ENCODE measurements at regions not wholly inside any gene's neighbourhood (a gene's known extent, or its start where the extent isn't known, plus 50 kb on each side); places are given as distances from the start of the nearest gene placed in this dataset.

DNA sequence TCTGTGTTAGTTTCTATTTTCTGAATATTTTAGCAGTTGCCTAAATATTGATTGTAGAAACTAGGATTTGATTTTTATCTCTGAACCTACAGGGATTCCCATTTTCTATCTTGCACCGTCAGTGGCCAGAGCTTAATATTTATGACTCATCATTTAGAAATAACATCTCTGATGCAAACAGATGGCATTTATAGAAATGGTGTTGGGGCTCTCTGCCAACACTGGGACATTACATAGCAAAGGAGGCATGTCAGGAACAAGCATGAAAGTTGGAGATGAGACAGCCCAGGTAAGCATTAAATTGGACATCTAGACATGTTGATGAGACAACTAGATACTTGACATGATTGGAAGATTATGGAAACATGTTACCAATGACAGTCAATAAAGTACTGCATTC is 165.3 kb upstream of the SYT4 start:
- TF ChIP-seq POLR2A (IDR thresholded peaks at IDR 0.05; ENCODE audit: borderline replicate concordance, extremely low read depth, insufficient read depth, insufficient read length) (no peak), YY1 (IDR thresholded peaks at IDR 0.05; ENCODE audit: extremely low read depth, insufficient replicate concordance, low read depth, low read length) (no peak), EGR1 (IDR thresholded peaks at IDR 0.05; ENCODE audit: low read depth) (no peak)
- TF ChIP-seq, protein P1, sequence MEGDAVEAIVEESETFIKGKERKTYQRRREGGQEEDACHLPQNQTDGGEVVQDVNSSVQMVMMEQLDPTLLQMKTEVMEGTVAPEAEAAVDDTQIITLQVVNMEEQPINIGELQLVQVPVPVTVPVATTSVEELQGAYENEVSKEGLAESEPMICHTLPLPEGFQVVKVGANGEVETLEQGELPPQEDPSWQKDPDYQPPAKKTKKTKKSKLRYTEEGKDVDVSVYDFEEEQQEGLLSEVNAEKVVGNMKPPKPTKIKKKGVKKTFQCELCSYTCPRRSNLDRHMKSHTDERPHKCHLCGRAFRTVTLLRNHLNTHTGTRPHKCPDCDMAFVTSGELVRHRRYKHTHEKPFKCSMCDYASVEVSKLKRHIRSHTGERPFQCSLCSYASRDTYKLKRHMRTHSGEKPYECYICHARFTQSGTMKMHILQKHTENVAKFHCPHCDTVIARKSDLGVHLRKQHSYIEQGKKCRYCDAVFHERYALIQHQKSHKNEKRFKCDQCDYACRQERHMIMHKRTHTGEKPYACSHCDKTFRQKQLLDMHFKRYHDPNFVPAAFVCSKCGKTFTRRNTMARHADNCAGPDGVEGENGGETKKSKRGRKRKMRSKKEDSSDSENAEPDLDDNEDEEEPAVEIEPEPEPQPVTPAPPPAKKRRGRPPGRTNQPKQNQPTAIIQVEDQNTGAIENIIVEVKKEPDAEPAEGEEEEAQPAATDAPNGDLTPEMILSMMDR (IDR thresholded peaks at IDR 0.05 in 2 of 3, conservative IDR thresholded peaks at IDR 0.05 in 1 of 3; ENCODE audit: borderline replicate concordance in 1 of 3, insufficient read depth in 1 of 3, low read depth in 2 of 3, low read length in 2 of 3): no peak

All from HCT116 (cell line).